GM18861 (cell line): ENCODE measurements at regions not wholly inside any gene's neighbourhood (a gene's known extent, or its start where the extent isn't known, plus 50 kb on each side); places are given as distances from the start of the nearest gene placed in this dataset.

Source experiments
- ATAC-seq: cut with Tn5 transposase; IDR thresholded peaks from one replicate; pipeline ENCODE4 v1.9.1; 2021; ENCODE audit not compliant: unreplicated experiment

- ATAC-seq, result no peak
Measured at GRCh38 chr4:108236264-108236663, 67.5 kb upstream of the LEF1 start.

DNA sequence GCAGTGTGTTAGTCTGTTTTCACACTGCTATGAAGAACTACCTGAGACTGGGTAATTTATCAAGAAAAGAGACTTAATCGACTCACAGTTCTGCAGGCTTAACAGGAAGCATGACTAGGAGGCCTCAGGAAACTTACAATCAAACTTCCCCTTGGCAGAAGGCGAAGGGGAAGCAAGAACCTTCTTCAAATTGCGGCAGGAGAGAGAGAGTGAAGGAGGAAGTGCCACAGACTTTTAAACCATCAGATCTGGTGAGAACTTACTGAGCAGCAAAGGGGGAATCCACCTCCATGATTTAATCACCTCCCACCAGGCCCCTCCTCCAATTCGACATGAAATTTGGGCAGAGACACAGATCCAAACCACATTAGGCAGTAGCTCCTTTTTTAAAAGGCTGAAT lies 59.2 kb upstream of the LEF1 start:
- no peak for ATAC-seq

GRCh38 chr4:108224611-108225053 lies 55.9 kb upstream of the LEF1 start:
- no peak for ATAC-seq

DNA sequence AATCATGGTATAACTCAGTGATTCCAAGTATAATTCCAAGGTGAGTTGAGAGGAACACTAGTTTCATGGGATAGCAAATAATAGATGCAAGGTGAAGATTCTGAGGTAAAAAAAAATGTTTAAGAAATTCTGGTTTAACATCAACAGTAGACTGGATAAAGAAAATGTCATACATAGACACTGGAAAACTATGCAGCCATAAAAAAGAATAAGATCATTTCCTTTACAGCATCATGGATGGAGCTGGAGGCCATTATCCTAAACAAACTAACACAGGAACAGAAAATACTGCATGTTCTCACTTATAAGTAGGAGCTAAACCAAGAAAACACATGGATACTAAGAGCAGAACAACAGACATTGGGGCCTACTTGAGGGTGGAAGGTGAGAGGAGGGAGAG lies 54.6 kb upstream of the LEF1 start:
- ATAC-seq, result no peak

GRCh38 chr4:108219998-108220397 lies 51.3 kb upstream of the LEF1 start:
- ATAC-seq, result no peak
